Subcutaneous abdominal adipose tissue (tissue), 5 donors: ENCODE measurements at regions not wholly inside any gene's neighbourhood (a gene's known extent, or its start where the extent isn't known, plus 50 kb on each side); places are given as distances from the start of the nearest gene placed in this dataset.

ENCODE experiments used
- H3K27ac ChIP-seq: one replicate; pipeline ENCODE4 v1.7.0; 2013; ENCODE audit warnings: low read depth, mild to moderate bottlenecking, inconsistent platforms, low read length, moderate library complexity
- H3K27me3 ChIP-seq, 5 donors: one replicate each; pipeline ENCODE4 v1.7.0; 2013; ENCODE audit warnings: low read length in 5 of 5, inconsistent platforms in 1 of 5; ENCODE audit not compliant: control insufficient read depth in 5 of 5, insufficient read depth in 4 of 5
- H3K36me3 ChIP-seq, 5 donors: one replicate each; pipeline ENCODE4 v1.7.0; 2013; ENCODE audit warnings: low read length in 5 of 5; ENCODE audit not compliant: control insufficient read depth in 5 of 5, insufficient read depth in 5 of 5
- H3K4me1 ChIP-seq, 5 donors: one replicate each; pipeline ENCODE4 v1.7.0; 2013; ENCODE audit warnings: low read length in 5 of 5, mild to moderate bottlenecking in 3 of 5, moderate library complexity in 1 of 5; ENCODE audit not compliant: control insufficient read depth in 5 of 5, insufficient read depth in 5 of 5
- H3K4me3 ChIP-seq, 5 donors: one replicate each; pipeline ENCODE4 v1.7.0; 2013; ENCODE audit warnings: low read length in 5 of 5, low read depth in 1 of 5
- H3K9ac ChIP-seq, 5 donors: one replicate each; pipeline ENCODE4 v1.7.0; 2013; ENCODE audit warnings: low read length in 5 of 5, mild to moderate bottlenecking in 4 of 5, moderate library complexity in 3 of 5
- H3K9me3 ChIP-seq, 5 donors: one replicate each; pipeline ENCODE4 v1.7.0; 2013; ENCODE audit warnings: low read length in 5 of 5; ENCODE audit not compliant: control insufficient read depth in 5 of 5
- donor health status: healthy.
- donor health status: healthy.
- donor health status: healthy.
- donor health status: healthy.
- donor health status: healthy.

DNA sequence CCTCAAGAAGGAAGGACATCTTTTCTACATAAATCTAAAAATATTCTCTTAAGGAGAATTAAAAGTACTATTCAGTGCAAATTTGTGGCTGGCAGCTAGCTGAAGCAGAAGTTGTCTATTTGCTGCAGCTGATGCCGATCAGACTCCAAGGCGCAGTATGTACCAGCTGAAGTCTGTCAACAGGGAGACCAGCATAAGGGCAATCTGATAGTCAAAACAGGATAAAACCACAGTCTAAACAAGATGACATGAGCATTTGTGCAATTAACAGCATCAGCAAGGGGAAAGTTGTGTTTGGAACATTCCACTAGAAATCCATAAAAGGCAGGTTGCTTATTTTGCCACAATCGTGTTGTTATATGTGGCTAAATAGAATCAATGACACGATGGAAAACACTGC is 198.2 kb upstream of the ROBO2 start:
- peaks cover 0 to 3% (median 0%) of the 10 kb centered on the region in 5 donors for H3K9me3 ChIP-seq
- H3K27me3 ChIP-seq, result no peaks in the 10 kb centered on the region
- no peaks in the 10 kb centered on the region for H3K4me1 ChIP-seq
- no peaks in the 10 kb centered on the region for H3K36me3 ChIP-seq
- H3K4me3 ChIP-seq, result no peak overlapping the region
- H3K27ac ChIP-seq, result no peak overlapping the region
- H3K9ac ChIP-seq, result no peak overlapping the region

DNA sequence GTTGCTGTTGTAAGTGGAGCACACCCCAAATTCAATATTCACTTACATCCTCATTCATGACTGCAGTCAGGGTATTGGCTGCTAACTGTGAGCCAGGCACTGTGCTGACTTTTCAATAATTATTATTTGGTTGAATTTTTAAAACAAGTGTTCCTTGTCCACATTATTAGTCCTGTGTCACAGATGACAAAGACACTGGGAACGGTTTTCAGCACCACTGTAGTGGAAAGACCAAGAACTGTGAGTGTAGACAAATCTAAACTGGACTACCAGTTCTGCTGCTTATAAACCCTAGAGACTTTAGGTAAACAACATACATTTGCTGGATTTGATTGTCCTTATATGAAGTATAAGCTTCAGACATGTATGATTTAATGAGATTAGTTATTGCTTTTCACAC is 197.7 kb upstream of the ROBO2 start:
- H3K9ac ChIP-seq, result no peak overlapping the region
- H3K27me3 ChIP-seq, result no peaks in the 10 kb centered on the region
- H3K27ac ChIP-seq, result no peak overlapping the region
- H3K9me3 ChIP-seq, result peaks cover 0 to 3% (median 0%) of the 10 kb centered on the region in 5 donors
- H3K4me3 ChIP-seq, result no peak overlapping the region
- no peaks in the 10 kb centered on the region for H3K4me1 ChIP-seq
- no peaks in the 10 kb centered on the region for H3K36me3 ChIP-seq

- Histone ChIP-seq H3K27ac (no peak overlapping the region), H3K9me3 (no peaks in the 10 kb centered on the region), H3K27me3 (no peaks in the 10 kb centered on the region), H3K4me1 (peaks cover 0 to 3% (median 0%) of the 10 kb centered on the region in 5 donors), H3K9ac (no peak overlapping the region), H3K4me3 (no peak overlapping the region), H3K36me3 (no peaks in the 10 kb centered on the region)
Observed at GRCh38 chr3:76855451-76855850, 184.4 kb upstream of the ROBO2 start.

DNA sequence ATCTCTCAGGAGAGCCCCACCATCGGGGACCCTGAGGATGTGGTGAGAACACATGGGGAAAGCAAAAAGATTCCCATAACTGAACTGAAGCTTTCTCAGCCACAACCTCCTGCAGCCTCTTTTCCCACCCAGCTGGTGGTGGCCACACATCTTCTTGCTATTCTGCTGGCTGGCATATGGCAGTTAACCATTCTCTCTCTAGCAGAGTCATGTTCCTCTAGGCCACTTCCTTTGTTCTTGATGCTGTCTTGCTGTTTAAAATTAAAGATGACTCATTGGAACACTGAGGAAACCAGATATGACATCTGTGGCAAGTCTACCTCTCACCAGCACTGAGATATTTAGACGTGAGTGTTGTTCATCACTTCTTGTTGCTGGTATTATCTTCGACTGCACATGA is 180.3 kb upstream of the ROBO2 start:
- H3K4me1 ChIP-seq, result peaks cover 0 to 3% (median 0%) of the 10 kb centered on the region in 5 donors
- H3K36me3 ChIP-seq, result no peaks in the 10 kb centered on the region
- no peak overlapping the region for H3K9ac ChIP-seq
- no peaks in the 10 kb centered on the region for H3K27me3 ChIP-seq
- no peaks in the 10 kb centered on the region for H3K9me3 ChIP-seq
- H3K4me3 ChIP-seq, result no peak overlapping the region
- H3K27ac ChIP-seq, result no peak overlapping the region

DNA sequence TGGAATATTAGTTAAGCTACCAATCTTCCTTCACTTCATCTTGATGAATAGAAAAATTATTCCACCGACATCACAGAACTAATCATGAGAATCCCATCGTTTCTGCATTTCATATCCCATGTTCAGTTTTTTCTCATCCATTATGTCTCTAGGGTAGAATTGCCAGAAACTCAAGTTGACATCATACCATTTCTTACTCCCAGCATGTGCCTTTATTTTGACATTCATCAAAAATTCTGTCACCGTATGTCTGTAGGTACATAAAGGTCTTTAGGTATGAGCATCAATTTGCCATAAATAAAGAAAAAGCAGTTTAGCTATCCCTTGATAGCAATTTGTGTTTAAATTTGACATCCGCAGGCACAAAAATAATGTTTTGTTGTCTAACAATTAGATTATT is 175.5 kb upstream of the ROBO2 start:
- Histone ChIP-seq H3K36me3 (no peaks in the 10 kb centered on the region), H3K27ac (no peak overlapping the region), H3K4me1 (peaks cover 0 to 3% (median 0%) of the 10 kb centered on the region in 5 donors), H3K27me3 (no peaks in the 10 kb centered on the region), H3K9me3 (no peaks in the 10 kb centered on the region), H3K4me3 (no peak overlapping the region), H3K9ac (no peak overlapping the region)

DNA sequence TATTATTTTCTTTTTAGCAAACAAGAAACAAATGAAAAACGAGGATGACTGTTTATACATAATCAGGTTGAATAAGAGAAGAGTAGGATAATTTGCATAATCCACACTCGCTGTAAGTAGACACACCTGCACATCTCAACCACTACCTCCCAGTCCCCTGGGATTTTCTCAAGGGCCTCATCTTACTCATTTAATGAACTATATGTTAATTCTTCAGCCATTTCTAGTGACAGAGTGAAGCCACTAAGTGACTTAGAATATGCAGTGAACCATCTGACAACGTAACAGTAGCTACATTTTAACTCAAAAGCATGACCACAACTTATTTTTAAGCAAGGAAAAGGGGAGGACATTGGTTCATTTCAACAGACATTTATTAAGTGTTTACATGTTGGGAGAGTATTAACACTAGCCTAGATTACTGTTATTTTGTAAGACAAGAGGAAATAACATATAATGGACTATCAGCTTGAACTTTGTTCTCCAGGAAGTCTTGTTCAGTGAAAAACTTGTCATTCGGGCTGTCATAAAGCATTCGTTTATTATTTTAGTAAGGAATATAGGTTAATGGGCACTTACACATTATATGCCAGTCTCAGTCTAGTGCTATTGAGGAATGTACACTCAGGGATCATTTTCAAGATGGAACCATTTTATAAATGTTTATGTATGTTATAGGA is 173.0 kb upstream of the ROBO2 start:
- Histone ChIP-seq H3K4me1 (no peaks in the 10 kb centered on the region), H3K4me3 (no peak overlapping the region), H3K27me3 (no peaks in the 10 kb centered on the region), H3K36me3 (no peaks in the 10 kb centered on the region), H3K9ac (no peak overlapping the region), H3K27ac (no peak overlapping the region), H3K9me3 (no peaks in the 10 kb centered on the region)

GRCh38 chr3:76869726-76870384 is 170.0 kb upstream of the ROBO2 start:
- peaks cover 0 to 2% (median 0%) of the 10 kb centered on the region in 5 donors for H3K9me3 ChIP-seq
- no peaks in the 10 kb centered on the region for H3K27me3 ChIP-seq
- no peaks in the 10 kb centered on the region for H3K36me3 ChIP-seq
- H3K4me1 ChIP-seq, result no peaks in the 10 kb centered on the region
- no peak overlapping the region for H3K27ac ChIP-seq
- H3K9ac ChIP-seq, result no peak overlapping the region
- no peak overlapping the region for H3K4me3 ChIP-seq

- H3K9me3 ChIP-seq, result peaks cover 0 to 5% (median 0%) of the 10 kb centered on the region in 5 donors
- H3K4me3 ChIP-seq, result no peak overlapping the region
- no peaks in the 10 kb centered on the region for H3K4me1 ChIP-seq
- no peaks in the 10 kb centered on the region for H3K36me3 ChIP-seq
- H3K27ac ChIP-seq, result no peak overlapping the region
- H3K9ac ChIP-seq, result no peak overlapping the region
- no peaks in the 10 kb centered on the region for H3K27me3 ChIP-seq
Observed at GRCh38 chr3:76871655-76872054, 168.2 kb upstream of the ROBO2 start.

DNA sequence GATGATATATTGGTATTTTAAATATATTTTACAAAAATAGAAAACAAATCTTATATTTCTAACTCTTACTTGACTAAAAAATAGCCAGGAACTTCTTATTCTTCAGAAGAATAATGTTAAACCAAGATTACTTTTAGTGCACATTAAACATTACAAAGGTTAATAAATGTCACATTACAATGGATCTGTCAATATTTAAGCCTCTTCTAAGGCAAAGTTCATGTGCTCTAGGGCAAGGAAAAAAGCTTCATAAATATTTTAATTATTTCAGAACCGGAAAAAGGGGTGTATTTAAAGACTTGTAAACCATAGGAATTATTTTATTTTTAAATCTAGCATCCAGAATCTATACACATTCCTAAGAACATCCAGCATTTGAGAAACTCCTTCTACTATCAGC is 166.9 kb upstream of the ROBO2 start:
- no peak overlapping the region for H3K4me3 ChIP-seq
- H3K27me3 ChIP-seq, result no peaks in the 10 kb centered on the region
- H3K27ac ChIP-seq, result no peak overlapping the region
- no peaks in the 10 kb centered on the region for H3K4me1 ChIP-seq
- H3K36me3 ChIP-seq, result no peaks in the 10 kb centered on the region
- peaks cover 0 to 5% (median 0%) of the 10 kb centered on the region in 5 donors for H3K9me3 ChIP-seq
- H3K9ac ChIP-seq, result no peak overlapping the region

- H3K4me3 ChIP-seq, result no peak overlapping the region
- H3K27me3 ChIP-seq, result no peaks in the 10 kb centered on the region
- H3K9ac ChIP-seq, result no peak overlapping the region
- H3K9me3 ChIP-seq, result peaks cover 0 to 5% (median 0%) of the 10 kb centered on the region in 5 donors
- no peaks in the 10 kb centered on the region for H3K4me1 ChIP-seq
- H3K27ac ChIP-seq, result no peak overlapping the region
- H3K36me3 ChIP-seq, result no peaks in the 10 kb centered on the region
Observed at GRCh38 chr3:76873532-76874242, 166.2 kb upstream of the ROBO2 start.
